HepG2 (cell line): ENCODE measurements at regions not wholly inside any gene's neighbourhood (a gene's known extent, or its start where the extent isn't known, plus 50 kb on each side); places are given as distances from the start of the nearest gene placed in this dataset.

ENCODE experiments used
- POLR2A ChIP-seq, 2 experiments: IDR thresholded peaks; 2 replicates each; pipeline ENCODE4 v1.6.1; 2011; ENCODE audit warnings: low read depth in 2 of 2, low read length in 2 of 2, mild to moderate bottlenecking in 1 of 2, moderate library complexity in 1 of 2; ENCODE audit not compliant: insufficient read depth in 1 of 2
- SMC3 ChIP-seq: IDR thresholded peaks from 2 replicates; pipeline ENCODE4 v1.6.1; 2011; ENCODE audit warnings: low read length, improper control_type of control experiment

GRCh38 chr4:159013692-159014091, 89.2 kb upstream of the RAPGEF2 start:
- TF ChIP-seq POLR2A (IDR thresholded peaks at IDR 0.05; ENCODE audit: insufficient read depth in 1 of 2, low read depth in 2 of 2, low read length in 2 of 2) (no peak), SMC3 (no peak)
